MG63 (cell line): ENCODE measurements at regions not wholly inside any gene's neighbourhood (a gene's known extent, or its start where the extent isn't known, plus 50 kb on each side); places are given as distances from the start of the nearest gene placed in this dataset.
"Not testable (repeated sequence)": the region's sequence is repeated elsewhere in the genome, so short reads cannot be mapped to it uniquely, and the experiment has no call there.

ENCODE experiments used
- DNase-seq: peaks from one replicate; pipeline ENCODE4 v3.0.0-alpha.2; 2020
- H3K27me3 ChIP-seq: fragments of 250-450 bp; sonication (Bioruptor Pico); 2 replicates; pipeline ENCODE4 v1.5.1; 2020; ENCODE audit warnings: mild to moderate bottlenecking, moderate library complexity
- H3K36me3 ChIP-seq: fragments of 250-450 bp; sonication (Bioruptor Pico); 2 replicates; pipeline ENCODE4 v1.5.1; 2020; ENCODE audit warnings: mild to moderate bottlenecking, moderate library complexity
- H3K4me3 ChIP-seq: fragments of 250-450 bp; sonication (Bioruptor Pico); 2 replicates; pipeline ENCODE4 v1.5.1; 2020; ENCODE audit warnings: mild to moderate bottlenecking, moderate library complexity
- H3K9me3 ChIP-seq: fragments of 250-450 bp; sonication (Bioruptor Pico); 2 replicates; pipeline ENCODE4 v1.5.1; 2020; ENCODE audit warnings: mild to moderate bottlenecking, moderate library complexity

GRCh38 chr2:133888621-133889219 is 320.5 kb upstream of the NCKAP5 start:
- Histone ChIP-seq H3K4me3 (no peak overlapping the region), H3K9me3 (no peaks in the 10 kb centered on the region), H3K36me3 (no peaks in the 10 kb centered on the region), H3K27me3 (no peaks in the 10 kb centered on the region)
- no peak for DNase-seq

DNA sequence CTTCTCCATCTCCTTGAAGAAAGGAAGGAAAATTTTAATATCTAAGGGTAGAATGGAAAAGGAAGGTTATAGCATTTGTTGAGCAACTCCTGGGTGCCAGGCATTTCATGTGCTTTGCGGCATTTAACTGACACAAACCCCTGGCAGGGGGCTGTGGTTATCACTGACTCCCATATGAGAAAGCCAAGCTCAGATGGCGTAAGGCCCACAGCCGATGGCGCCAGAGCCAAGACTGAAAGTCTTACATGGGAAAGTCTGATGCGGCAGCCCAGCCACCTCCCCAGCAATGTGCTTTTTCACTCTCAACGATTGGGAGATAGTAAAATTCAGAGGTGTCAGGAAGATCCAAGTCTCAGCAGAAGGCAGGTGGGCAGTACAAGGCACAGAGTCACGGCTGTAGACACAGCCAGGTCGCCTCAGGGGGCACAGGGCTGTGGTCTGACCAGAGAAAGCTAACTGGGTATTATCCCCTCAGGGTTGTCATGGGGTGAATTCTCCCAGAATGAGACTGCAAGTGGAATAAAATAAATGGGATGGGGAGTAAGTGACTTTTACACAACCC is 324.2 kb upstream of the NCKAP5 start:
- Histone ChIP-seq H3K36me3 (no peaks in the 10 kb centered on the region), H3K4me3 (no peak overlapping the region), H3K27me3 (no peaks in the 10 kb centered on the region), H3K9me3 (no peaks in the 10 kb centered on the region)
- DNase-seq: peak; percentile 64

- DNase-seq: no peak
- Histone ChIP-seq H3K36me3 (no peaks in the 10 kb centered on the region), H3K9me3 (no peaks in the 10 kb centered on the region), H3K27me3 (no peaks in the 10 kb centered on the region), H3K4me3 (no peak overlapping the region)
Measured at GRCh38 chr2:133894429-133894828, 326.2 kb upstream of the NCKAP5 start.

- H3K27me3 ChIP-seq, H3K9me3 ChIP-seq, H3K4me3 ChIP-seq, DNase-seq, H3K36me3 ChIP-seq: not testable (repeated sequence)
Measured at GRCh38 chr2:133897838-133898237, 329.6 kb upstream of the NCKAP5 start.

- DNase-seq: no peak
- Histone ChIP-seq H3K4me3 (no peak overlapping the region), H3K9me3 (no peaks in the 10 kb centered on the region), H3K27me3 (no peaks in the 10 kb centered on the region), H3K36me3 (no peaks in the 10 kb centered on the region)
Measured at GRCh38 chr2:133900909-133901308, 332.6 kb upstream of the NCKAP5 start.

DNA sequence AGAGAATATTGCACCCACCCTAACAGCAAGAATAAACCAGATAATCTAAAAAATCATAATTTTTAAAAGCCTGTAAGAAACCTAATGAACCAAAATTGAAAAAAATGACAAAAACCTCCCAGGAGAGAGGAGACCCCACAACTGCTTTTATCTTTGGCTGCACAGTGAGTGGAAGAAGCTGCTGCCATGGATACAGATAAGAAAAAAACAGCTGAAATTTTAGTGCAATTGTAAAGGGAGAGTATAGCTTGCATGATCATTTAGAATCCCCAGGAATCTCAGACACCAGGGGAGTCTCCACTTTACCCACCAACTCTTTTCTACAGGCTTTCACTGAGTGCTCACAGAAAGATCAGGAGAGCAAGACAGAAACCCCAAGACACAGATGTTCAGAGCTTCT is 338.1 kb upstream of the NCKAP5 start:
- no peaks in the 10 kb centered on the region for H3K27me3 ChIP-seq
- DNase-seq: no peak
- no peaks in the 10 kb centered on the region for H3K36me3 ChIP-seq
- H3K9me3 ChIP-seq: no peaks in the 10 kb centered on the region
- no peak overlapping the region for H3K4me3 ChIP-seq

- H3K36me3 ChIP-seq: no peaks in the 10 kb centered on the region
- no peaks in the 10 kb centered on the region for H3K27me3 ChIP-seq
- DNase-seq: no peak
- H3K4me3 ChIP-seq: no peak overlapping the region
- H3K9me3 ChIP-seq: no peaks in the 10 kb centered on the region
Measured at GRCh38 chr2:133906926-133907325, 338.7 kb upstream of the NCKAP5 start.

GRCh38 chr2:133908171-133908570 is 339.9 kb upstream of the NCKAP5 start:
- Histone ChIP-seq H3K27me3 (no peaks in the 10 kb centered on the region), H3K36me3 (no peaks in the 10 kb centered on the region), H3K9me3 (no peaks in the 10 kb centered on the region)

GRCh38 chr2:133918141-133918540 is 335.7 kb upstream of the MGAT5 start:
- DNase-seq: no peak
- Histone ChIP-seq H3K36me3 (no peaks in the 10 kb centered on the region), H3K27me3 (no peaks in the 10 kb centered on the region), H3K4me3 (no peak overlapping the region), H3K9me3 (no peaks in the 10 kb centered on the region; the same call in 1 of the 2 replicates)

More at GRCh38 chr2:133908171-133908570, 339.9 kb upstream of the NCKAP5 start:
- no peak overlapping the region for H3K4me3 ChIP-seq
- no peak for DNase-seq

DNA sequence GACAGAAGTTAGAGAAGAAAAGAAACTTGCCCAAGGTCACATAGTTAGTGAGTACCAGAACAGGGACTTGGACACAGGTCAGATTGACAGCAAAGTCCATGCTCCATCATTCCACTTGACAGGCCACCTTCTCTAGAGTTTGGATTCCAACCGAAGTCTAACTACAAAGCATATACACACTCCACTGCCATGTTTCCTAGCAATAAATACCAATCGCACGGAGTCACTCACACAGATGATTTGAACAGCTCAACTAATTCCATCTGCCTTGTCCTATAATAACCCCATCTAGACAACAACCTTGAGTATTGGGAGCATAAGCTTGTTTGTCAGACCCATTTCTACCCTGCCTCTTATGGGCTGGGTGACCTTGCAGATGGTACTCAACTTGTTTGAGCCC is 334.6 kb upstream of the MGAT5 start:
- peak; percentile 1 for DNase-seq
- Histone ChIP-seq H3K9me3 (no peaks in the 10 kb centered on the region; the same call in 1 of the 2 replicates), H3K4me3 (no peak overlapping the region), H3K27me3 (no peaks in the 10 kb centered on the region), H3K36me3 (no peaks in the 10 kb centered on the region)

DNA sequence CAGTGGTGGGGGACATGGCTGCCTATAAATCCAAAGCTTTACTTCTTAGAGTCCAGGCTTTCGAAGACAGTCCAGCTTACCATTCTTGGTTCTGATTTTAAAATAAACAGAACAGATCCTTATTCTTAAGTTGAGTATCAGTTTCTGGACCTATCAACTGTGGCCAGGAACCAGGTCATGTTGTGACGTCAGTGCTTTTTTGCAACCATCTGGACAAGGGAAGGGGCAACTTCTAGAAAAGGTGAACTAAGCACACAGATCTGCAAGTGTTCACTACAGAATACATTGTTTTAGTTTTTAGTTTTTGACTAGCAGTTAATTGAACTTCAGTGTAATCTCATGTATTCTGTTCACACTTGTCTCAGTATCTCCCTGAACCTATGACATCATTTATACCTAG is 326.0 kb upstream of the MGAT5 start:
- DNase-seq: no peak
- no peaks in the 10 kb centered on the region for H3K27me3 ChIP-seq
- H3K9me3 ChIP-seq: no peaks in the 10 kb centered on the region
- H3K4me3 ChIP-seq: no peak overlapping the region
- H3K36me3 ChIP-seq: no peaks in the 10 kb centered on the region

- H3K36me3 ChIP-seq: no peaks in the 10 kb centered on the region
- H3K4me3 ChIP-seq: no peak overlapping the region
- no peaks in the 10 kb centered on the region for H3K27me3 ChIP-seq
- DNase-seq: no peak
- H3K9me3 ChIP-seq: 0 out of 2 replicates have a peak, but pooled peaks cover 4% of the 10 kb centered on the region
Measured at GRCh38 chr2:133936096-133936495, 317.8 kb upstream of the MGAT5 start.

DNA sequence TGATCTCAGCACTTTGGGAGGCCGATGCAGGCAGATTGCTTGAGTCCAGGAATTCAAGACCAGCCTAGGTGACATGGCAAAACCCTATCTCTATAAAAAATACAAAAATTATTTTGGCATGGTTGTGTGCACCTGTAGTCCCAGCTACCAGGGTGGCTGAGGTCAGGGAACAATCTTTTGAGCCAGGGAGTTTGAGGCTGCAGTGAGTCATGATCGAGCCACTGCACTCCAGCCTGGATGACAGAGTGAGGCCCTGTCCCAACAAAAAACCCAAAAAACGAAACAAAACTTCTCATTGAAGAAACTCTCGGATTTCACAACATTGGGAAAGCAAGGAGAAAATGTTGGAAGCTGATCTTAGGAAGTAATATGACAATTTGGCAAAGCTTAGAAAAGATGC is 317.3 kb upstream of the MGAT5 start:
- Histone ChIP-seq H3K27me3 (no peaks in the 10 kb centered on the region), H3K36me3 (no peaks in the 10 kb centered on the region), H3K4me3 (no peak overlapping the region), H3K9me3 (0 out of 2 replicates have a peak, but pooled peaks cover 4% of the 10 kb centered on the region)
- DNase-seq: no peak

GRCh38 chr2:133937669-133938068 is 316.2 kb upstream of the MGAT5 start:
- H3K9me3 ChIP-seq: 0 out of 2 replicates have a peak, but pooled peaks cover 4% of the 10 kb centered on the region
- H3K36me3 ChIP-seq: no peaks in the 10 kb centered on the region
- no peaks in the 10 kb centered on the region for H3K27me3 ChIP-seq
- H3K4me3 ChIP-seq: no peak overlapping the region
- peak; percentile 17 for DNase-seq

DNA sequence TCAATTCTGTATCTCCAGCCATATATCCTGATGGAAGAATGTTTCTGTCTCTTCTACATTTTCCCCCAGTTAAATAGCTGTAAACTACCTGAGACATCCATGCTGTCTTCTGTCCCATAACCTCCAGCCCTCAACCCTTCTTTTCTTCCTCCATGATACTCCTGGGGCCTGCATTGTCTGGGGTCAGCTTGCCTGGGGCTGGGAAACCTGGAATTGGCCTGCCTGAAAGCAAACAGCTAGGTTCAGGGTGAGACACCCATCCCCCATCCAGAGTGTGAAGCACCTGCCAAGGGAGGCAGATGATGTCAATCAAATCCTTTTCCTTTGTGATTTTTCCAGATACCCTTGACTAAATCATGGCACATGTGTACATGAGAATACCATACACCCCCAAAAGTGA is 313.7 kb upstream of the MGAT5 start:
- DNase-seq: no peak
- Histone ChIP-seq H3K27me3 (no peaks in the 10 kb centered on the region), H3K36me3 (no peaks in the 10 kb centered on the region), H3K9me3 (no peaks in the 10 kb centered on the region), H3K4me3 (no peak overlapping the region)

GRCh38 chr2:133941666-133942065 is 312.2 kb upstream of the MGAT5 start:
- H3K9me3 ChIP-seq: no peaks in the 10 kb centered on the region
- H3K4me3 ChIP-seq: no peak overlapping the region
- DNase-seq: no peak
- no peaks in the 10 kb centered on the region for H3K27me3 ChIP-seq
- H3K36me3 ChIP-seq: no peaks in the 10 kb centered on the region

- Histone ChIP-seq H3K36me3 (no peaks in the 10 kb centered on the region), H3K27me3 (no peaks in the 10 kb centered on the region), H3K9me3 (no peaks in the 10 kb centered on the region), H3K4me3 (no peak overlapping the region)
- no peak for DNase-seq
Measured at GRCh38 chr2:133942398-133942797, 311.5 kb upstream of the MGAT5 start.

DNA sequence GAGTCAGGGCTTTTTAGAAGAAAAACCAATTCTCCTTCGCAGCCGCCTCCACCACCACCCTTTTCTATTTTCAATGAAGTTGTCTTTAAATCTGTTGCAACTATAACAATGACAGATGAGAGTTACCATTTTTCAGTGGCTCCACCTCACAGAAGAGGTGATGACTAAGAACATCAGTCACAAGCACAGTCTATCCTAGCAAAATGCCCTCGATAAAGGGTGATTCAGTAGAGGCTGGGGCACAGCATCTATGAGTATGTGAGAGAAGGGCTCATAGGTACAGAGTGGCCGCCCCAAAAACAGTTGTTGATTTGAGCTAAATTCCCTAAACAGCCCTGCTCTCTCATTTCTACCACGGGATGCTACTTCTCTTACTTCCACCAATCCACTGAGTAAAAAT is 310.8 kb upstream of the MGAT5 start:
- Histone ChIP-seq H3K27me3 (no peaks in the 10 kb centered on the region), H3K4me3 (no peak overlapping the region), H3K36me3 (no peaks in the 10 kb centered on the region), H3K9me3 (no peaks in the 10 kb centered on the region)
- no peak for DNase-seq
